ENCODE measurements at regions not wholly inside any gene's neighbourhood (a gene's known extent, or its start where the extent isn't known, plus 50 kb on each side); places are given as distances from the start of the nearest gene placed in this dataset.

- H3K27me3 ChIP-seq (ENCODE audit: control insufficient read depth in 2 of 2, insufficient read depth in 2 of 2, low read length in 2 of 2): no peaks in the 10 kb centered on the region
- no peaks in the 10 kb centered on the region for H3K79me2 ChIP-seq (ENCODE audit: control insufficient read depth, insufficient read depth, low read length)
- no peaks in the 10 kb centered on the region for H3K36me3 ChIP-seq (ENCODE audit: control insufficient read depth, insufficient read depth, low read length)
- H3K4me1 ChIP-seq (replicated peaks in 1 of 2; ENCODE audit: control insufficient read depth in 2 of 2, insufficient read depth in 2 of 2, low read length in 2 of 2): no peaks in the 10 kb centered on the region
- H4K20me1 ChIP-seq (replicated peaks; ENCODE audit: control insufficient read depth, insufficient read depth, low read length): no peaks in the 10 kb centered on the region
- ChIA-PET CTCF (ENCODE audit: low intra/inter-chr PET ratio) (no interaction called here), POLR2A (no interaction called here)
- H3K27ac ChIP-seq (ENCODE audit: extremely low read depth, low read depth, low read length): no peak overlapping the region
- H3K9ac ChIP-seq (ENCODE audit: insufficient read depth in 1 of 2, low read depth in 2 of 2, low read length in 2 of 2): no peak overlapping the region
- H3K4me3 ChIP-seq: no peak overlapping the region
- intact Hi-C loops (cut with micrococcal nuclease) (no loop called here), in situ Hi-C loops (cut with MboI) (no loop called here)
- H3K4me2 ChIP-seq (ENCODE audit: insufficient read depth, low read length): no peak overlapping the region
- no TSS peak for BruUV-seq (replicated peaks)
- 0% methylated on average over 2 of the region's 2 CpGs for WGBS (ENCODE audit: insufficient coverage, low coverage, missing lambda C conversion rate)
- H3K9me3 ChIP-seq (replicated peaks; ENCODE audit: control insufficient read depth, insufficient read depth, low read depth, low read length): no peaks in the 10 kb centered on the region; the same call in 1 of the 2 replicates
- no peak for ATAC-seq
- no peaks in the 10 kb centered on the region for H3K9me1 ChIP-seq (ENCODE audit: control insufficient read depth, insufficient read depth, low read length)
- no peak overlapping the region for H2AFZ ChIP-seq (ENCODE audit: low read depth, low read length)
- no peak for TF ChIP-seq SMAD3 (CRISPR knock-in tag; conservative IDR thresholded peaks at IDR 0.05)
- TF ChIP-seq DLX4 (CRISPR knock-in tag; IDR thresholded peaks at IDR 0.05): no peak
- no peak for TF ChIP-seq POLR3A (IDR thresholded peaks at IDR 0.05; ENCODE audit: borderline replicate concordance, extremely low read depth, insufficient read depth, insufficient read length)
- no peak for TF ChIP-seq NR1H2 (CRISPR knock-in tag; IDR thresholded peaks at IDR 0.05)
- no peak for TF ChIP-seq ZNF263 (CRISPR knock-in tag; IDR thresholded peaks at IDR 0.05; ENCODE audit: borderline replicate concordance)
- no peak for TF ChIP-seq E4F1 (CRISPR knock-in tag; IDR thresholded peaks at IDR 0.05; ENCODE audit: borderline replicate concordance)
- no peak for TF ChIP-seq PURB (CRISPR knock-in tag; IDR thresholded peaks at IDR 0.05; ENCODE audit: low read depth)
- no peak for TF ChIP-seq VEZF1 (CRISPR knock-in tag; IDR thresholded peaks at IDR 0.05)
- TF ChIP-seq ELF2 (CRISPR knock-in tag; IDR thresholded peaks at IDR 0.05): no peak
- TF ChIP-seq FOXA1 (IDR thresholded peaks at IDR 0.05; ENCODE audit: borderline replicate concordance): no peak
- no peak for FAIRE-seq
- DNase-seq (ENCODE audit: extremely low read depth in 1 of 4, low spot score in 3 of 4): no peak
These were observed 249.5 kb upstream of the CLEC14A start for GRCh38 chr14:38505221-38505972.
